GM18519 (cell line): ENCODE measurements at regions not wholly inside any gene's neighbourhood (a gene's known extent, or its start where the extent isn't known, plus 50 kb on each side); places are given as distances from the start of the nearest gene placed in this dataset.
"Not testable (repeated sequence)": the region's sequence is repeated elsewhere in the genome, so short reads cannot be mapped to it uniquely, and the experiment has no call there.

Source experiments
- ATAC-seq: cut with Tn5 transposase; IDR thresholded peaks from one replicate; pipeline ENCODE4 v1.9.1; 2021; ENCODE audit warnings: mild to moderate bottlenecking, moderate library complexity; ENCODE audit not compliant: unreplicated experiment, low FRiP score

DNA sequence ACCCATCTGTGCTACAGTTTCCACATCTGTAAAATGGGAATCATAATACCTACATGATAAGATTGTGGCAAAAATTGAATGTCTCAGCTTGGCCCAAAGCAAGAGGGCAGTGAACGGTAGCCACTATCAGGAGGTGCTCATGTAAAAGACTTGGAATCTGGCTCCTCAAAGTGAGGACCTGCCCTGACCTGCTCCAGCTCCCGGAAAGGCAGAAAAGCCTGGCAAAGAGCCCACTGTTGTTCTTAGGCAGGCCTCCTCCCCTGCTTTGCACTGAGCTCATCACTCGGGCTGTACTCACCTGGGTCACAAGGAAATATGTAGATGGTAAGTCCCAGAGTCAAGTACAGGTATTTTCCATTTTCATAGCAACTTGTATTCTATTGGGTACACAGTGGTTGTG, 250.7 kb upstream of the TBL1XR1 start:
- no peak for ATAC-seq

DNA sequence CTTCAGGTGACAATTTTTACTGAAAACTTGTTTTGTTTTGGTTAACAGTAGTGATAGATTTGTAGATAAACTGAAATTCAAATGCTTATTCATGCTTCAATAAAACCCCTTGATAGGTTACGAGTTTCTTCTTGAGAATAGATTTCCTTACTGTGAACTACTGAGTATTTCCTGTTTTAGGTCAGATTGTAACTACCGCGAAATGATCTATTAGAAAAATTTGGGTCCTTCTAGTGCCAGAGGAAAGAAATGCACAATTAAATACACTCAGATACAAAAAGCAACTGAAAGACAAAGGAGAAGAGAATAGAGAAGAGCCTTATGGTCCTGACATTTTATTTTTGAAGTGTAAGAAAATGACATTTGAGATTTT, 251.7 kb upstream of the TBL1XR1 start:
- peak; percentile 24 for ATAC-seq

DNA sequence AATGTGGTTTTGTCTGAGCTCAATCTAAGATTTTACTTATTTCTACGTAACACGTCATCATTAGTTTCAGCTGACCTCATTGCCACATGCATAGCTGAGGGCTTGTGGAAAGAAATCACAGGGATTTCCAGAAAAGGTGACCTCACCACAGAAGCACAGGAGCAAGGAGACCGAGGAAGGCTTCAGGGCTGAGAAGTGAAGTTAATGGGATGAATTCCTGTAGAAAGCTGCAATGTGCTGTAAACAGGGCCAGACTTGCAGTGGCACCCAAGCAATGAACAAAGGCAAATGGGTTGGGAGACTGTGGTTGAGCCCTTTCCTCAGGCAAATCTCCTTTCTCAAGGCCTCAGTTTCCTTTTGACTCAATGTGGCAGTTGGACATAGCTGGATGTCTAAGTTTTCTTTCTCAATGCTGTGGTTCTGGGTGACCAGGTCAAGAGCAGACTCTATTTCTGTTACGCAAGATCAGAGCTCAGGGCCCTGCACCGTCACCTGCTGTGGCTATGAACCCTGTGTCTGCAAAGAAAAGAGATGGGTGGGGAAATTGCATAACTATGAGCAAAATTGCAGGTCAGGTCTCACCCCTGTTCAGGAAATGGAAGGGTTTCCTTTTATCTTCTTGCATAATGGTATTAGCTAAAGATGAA, 252.2 kb upstream of the TBL1XR1 start:
- peak; percentile 71 for ATAC-seq

DNA sequence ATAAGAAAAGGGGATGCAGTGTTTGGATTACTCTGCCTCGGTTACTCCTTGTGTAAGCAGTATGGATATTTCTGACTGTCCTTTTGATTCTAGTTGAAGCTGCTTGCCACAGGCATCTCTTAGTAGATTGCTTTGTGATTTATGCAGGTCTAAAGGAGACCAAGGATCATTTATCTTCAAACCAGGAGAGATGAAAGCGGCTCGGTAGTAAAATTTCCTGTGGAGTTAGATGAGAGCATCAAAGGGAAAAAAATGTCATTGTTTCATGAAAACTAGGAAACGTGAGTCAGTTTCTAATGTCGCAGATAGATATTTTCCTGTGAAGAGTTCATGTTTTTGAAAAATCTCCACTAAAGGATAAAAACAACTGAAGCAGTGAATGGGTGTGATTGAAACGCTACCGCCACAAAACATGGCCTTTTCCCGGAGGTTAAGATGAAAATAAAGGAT, 254.0 kb upstream of the TBL1XR1 start:
- no peak for ATAC-seq

DNA sequence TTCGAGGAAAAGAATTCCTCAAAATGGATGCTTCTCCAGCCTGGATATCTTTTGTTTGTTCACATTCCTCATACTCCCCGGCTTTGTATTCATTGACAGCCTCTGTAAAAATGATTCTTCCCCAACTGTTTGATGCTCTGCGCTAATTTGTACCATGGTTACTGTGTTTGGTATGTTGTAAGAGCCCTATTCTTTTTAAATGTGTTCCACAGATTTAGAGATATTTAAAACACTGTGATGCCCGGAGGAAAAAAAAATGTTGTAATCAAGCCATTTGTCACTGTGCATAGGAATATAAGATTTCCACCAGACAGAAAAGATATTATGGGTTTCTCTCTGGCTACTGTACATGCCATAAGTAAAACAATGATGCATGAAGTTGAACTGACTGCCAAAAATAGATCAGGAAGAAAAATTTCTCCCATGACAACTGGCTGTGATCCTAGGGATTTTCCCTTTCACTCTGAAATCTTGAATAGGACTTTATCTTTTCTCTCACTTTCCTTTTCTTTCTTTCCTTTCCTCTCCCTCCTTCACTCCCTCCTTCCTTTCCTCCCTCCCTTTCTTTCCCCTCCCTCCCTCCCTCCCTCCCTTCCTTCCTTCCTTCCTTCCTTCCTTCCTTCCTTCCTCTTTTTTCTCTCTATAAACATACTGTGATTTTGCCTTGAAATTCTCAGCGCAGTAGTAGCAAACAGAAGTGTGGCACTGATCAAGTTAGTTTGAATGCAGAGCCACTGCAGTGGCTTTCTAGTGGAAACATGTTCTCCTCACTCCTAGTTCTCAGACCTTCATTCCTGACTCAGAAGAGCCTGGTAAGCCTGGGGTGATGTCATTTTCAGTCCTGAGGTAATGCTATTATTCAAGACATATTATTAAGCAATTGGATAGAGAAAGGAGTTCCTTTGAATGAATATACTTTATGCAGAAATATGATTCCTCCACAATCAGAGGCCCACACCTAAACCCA, 254.9 kb upstream of the TBL1XR1 start:
- no peak for ATAC-seq

DNA sequence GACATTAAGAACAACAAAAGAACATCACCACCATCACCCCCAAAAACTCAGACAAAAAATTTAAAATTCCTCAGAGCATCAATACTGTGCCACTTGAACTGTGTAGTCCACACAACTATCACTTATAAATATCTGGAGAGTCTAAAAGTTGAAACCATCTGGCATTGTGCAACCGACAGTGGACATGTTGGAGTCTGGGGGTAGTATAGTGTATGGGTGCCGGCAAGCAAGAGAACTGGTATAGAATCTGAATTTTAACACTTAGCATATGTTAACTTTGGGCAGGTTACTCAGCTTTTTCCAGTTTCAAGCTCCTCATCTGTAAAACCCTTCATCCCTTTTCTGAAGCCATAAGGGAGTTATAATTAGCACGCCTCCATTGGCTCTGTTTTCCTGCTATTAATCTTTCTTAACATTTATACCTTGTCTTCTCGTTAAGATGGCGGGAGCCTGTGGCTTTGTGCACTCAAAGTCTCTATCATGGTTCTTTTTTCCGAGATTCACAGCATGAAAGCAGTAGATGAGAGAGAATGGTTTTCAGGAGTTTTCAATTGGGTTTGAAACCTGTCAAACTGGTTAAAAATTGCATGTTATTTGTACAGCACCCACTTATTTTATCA, 255.7 kb upstream of the TBL1XR1 start:
- ATAC-seq = no peak

DNA sequence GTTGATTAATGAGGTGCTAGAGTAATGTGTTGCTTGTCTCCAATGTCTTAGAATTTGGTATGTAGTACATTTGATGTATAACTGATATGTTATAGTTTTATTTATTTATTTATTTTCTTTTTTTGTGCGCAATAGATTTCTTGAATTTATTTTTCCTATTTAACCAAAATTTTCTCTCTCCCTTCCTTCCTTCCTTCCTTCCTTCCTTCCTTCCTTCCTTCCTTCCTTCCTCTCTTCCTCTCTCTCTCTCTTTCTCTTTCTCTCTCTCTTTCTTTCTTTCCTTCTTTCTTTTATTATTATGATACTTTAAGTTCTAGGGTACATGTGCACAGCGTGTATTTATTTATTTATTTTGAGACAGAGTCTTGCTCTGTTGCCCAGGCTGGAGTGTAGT, 256.2 kb upstream of the TBL1XR1 start:
- no peak for ATAC-seq

DNA sequence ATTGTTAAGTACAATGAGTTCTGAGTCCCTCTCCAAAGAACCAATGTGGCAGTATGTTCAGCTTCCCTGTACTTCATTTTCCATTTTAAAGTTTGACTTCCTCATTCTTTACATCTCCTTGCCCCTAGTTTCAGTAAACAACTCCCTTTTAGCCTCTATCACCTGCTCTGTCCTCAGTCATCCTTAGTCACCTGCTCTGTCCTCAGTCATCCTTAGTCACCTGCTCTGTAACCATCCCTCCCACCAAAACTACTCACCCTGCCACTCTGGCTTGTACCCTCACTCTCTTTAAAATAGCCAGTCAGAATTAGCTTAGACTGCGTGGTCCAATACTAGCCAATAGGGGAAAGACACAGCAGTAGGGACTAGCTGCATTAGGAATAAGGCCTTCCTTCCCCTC, 259.9 kb upstream of the TBL1XR1 start:
- not testable (repeated sequence) for ATAC-seq

DNA sequence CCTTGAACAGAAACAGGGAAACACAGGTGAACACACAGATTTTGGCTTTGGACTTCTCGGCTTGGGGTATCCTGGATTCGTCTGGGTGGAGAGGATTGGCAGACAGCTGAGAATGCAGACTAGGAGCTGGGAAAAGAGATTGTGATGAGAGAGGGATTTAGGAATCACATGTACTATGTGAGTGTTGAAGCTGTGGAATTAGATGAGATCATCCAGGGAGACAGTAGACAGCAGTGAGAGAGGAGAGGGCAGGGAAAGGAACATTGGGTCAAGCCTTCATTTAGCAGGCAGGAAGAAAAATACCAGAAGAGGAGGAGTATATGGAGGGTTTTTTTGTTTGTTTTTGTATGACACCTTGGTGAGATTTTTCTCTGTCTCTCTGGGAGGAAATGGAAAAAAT, 262.1 kb upstream of the TBL1XR1 start:
- no peak for ATAC-seq

DNA sequence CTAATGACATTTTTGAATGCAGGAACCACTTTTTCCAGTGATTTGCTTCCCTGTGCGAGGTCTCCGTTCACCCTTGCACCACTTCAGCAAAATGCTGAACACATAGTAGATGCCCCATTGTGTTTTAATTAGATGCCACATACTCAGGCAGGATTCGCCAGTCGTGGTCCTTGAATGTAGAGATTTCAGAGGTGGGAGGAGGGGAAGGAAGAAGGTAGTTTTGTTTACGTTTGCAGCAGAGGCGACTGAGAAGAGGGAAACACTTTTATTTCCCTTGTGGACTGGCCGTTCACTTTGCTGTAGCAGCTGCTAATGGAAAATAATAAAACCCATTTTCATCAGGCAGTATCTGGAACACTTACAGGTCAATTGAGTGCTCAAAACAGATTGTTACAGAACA, 262.8 kb upstream of the TBL1XR1 start:
- ATAC-seq = no peak

DNA sequence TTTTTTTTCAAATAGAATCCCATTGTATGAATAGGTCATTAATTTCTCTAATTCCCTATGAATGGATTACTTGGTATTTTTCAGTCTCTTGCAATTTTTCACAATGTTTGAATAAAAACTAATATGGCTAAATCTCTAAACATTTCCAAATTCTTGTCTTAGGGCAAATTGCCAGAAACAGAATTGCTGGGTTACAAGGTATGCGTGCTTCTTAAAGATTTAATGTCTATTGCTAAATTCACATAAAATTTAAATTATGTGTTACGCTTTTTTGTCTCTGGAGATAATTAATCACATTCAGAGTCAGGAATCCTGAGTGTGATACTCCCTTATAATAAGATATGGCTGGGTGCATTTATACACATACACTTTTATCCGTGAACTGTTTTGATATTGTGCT, 264.5 kb upstream of the TBL1XR1 start:
- no peak for ATAC-seq

DNA sequence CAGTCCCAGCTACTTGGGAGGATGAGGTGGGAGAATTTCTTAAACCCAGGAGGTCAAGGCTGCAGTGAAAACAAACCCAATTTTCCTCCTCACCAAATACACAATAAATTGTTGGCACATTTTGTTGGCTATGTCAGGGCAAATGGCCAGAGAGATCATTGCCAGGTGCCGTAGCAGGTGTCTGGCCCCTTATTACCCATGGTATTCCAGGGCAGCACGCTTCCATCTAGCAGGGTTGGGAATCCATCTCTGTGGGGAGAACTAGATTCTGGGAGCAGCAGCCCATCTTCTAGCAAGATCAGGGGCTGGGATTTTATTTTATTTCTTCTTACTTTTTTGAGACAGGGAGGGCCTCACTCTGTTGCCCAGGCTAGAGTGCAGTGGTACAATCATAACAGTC, 266.1 kb upstream of the TBL1XR1 start:
- ATAC-seq = not testable (repeated sequence)

DNA sequence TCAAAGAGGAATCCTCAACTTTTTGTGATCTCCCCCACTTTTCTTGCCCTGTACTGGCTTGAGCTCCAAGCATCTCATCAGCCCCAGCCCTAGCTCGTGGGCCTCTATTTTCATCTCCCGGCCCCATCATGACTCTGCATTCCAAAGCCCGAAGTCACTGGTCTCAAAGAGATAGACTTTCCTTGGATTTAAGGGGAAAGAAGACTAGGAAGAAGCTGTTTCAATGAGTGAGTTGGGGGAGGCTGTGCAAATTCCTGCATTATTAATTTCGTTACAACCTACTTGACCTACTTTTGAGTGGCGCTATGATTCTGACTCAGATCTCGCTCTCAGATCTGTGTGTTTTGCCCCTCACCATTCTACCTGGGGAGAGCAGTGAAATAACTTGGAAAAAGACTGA, 266.6 kb upstream of the TBL1XR1 start:
- ATAC-seq = no peak

DNA sequence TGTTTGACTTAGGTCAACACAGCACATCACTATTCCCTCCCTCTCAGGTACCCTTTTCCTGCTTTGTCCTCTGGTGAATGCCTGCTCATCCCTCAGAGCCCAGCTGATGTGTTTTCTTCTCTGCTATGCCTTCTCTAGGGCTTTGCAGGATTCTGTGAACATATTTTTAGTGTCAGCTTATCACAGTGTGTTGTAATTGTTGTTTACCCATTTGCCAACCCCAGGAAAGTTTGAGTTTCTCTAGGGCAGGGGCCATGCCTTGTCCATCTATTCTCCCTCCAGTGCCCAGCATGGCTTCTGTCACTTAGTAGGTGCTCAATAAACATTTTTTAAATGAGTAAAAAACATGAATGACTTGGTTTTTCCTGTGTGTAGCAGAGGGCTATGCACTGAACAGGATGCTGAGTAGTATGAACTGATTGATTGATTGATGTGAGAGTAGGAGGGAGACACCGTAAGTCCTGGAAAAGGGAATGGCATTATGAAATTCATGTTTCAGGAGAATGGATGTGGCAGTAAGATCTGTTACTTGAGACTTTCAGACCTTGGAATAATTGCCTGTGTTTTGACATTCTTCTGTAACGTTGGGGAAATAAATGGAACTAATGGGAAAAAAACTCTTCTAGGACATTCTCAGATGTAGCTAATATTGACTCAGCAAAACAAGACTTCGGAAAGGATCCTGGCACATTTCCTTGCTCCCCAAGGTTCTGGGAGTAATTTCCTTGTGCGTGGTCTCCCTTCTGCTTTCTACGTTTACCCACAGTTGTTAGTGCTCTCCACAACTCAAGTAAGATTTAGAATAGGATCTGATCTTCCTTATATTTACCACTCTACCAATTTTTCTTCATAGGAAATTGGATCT, 267.3 kb upstream of the TBL1XR1 start:
- no peak for ATAC-seq

DNA sequence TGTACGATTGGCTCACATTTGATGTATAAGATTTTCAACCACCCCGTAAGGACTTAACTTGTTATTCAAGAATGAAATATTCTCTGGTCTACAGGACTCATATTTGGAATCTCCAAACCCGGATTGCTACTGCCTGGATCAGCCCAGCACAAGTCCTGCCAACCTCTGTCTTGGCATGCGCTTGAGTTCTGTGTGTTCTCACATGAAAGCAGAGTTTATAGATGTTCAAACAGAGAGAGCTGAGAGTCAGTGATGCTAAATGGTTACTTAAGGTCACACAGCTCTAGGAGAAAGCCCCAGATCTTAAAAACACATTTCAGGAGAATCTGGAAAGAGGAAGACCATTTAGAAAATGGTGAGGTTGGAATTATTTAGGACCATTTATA, 268.0 kb upstream of the TBL1XR1 start:
- ATAC-seq = no peak

DNA sequence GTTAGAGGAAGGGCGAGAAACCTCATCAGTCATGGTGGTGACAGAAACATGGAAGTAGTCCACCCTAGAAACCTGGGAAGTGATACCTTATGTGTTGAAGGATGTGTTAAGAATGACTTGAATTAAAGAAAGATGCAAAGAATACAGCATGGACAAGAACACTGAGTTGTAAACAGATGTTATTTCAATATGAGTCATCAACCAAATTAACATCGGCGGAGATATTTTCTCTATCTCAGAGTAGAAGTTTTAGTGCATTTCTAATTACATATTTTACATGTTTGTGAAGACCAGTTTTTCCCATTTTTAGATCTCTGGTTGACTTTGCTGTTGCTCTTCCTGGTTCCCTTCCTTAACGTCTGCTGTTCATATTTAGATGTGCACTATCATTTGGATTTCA, 268.8 kb upstream of the TBL1XR1 start:
- ATAC-seq = no peak

DNA sequence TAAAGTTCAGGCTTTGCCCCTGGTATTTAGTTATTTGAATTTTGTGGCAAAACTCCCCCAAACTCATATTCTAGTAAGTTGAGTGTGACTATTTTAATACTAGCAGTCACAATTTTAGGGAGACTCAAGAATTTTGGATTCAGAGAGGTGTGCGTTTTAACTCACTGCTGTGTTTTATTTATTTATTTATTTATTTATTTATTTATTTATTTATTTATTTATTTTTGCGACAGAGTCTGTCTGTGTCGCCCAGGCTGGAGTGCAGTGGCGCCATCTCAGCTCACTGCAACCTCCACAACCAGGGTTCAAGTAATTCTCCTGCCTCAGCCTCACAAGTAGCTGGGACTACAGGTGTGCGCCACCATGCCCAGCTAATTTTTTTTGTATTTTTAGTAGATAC, 269.3 kb upstream of the TBL1XR1 start:
- not testable (repeated sequence) for ATAC-seq

DNA sequence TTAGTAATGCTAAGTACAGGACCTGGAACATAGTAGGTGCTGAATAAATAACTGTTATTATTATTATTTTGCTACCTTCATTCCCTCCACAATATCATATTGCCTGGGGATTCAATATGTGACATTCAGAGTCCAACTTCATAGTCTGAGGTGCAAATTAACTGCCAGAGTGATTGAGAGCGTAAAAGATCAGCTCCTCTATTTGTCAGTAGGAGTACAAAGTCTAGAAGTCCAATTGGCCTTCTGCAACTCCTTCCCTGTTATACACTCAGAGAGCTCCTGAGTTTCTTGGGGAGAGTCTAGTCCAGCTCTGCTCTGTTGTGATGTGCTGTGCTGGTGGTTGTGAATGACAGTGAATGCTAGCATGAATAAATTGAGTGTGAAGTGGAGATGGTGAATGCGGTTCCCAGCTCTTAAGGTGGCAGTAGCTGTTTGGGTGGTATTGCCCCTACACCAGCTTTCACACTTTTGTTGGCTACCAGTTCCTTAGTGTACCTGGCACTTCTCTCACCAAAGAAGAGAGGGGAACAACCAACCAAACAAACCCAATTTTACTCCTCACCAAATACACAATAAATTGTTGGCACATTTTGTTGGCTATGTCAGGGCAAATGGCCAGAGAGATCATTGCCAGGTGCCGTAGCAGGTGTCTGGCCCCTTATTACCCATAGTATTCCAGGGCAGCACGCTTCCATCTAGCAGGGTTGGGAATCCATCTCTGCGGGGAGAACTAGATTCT, 270.1 kb upstream of the TBL1XR1 start:
- no peak for ATAC-seq

DNA sequence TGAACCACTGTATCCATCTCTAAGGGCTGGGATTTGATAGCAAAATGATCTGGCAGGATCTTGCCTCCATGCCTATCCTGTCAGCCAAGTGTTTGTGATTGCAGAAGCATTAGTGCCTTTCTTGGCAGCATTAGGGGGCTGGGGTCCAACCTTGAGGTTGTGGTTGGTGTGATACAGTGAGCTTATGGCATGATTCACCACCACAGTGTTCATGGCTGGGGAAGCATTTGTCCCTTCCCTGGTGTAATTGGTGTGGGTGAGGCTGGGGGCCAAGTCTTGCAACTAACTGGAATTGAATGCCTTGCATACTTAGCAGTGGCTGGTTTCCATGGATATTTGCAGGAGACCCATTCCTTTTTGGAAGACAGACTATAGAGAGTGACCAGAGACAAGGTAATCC, 271.0 kb upstream of the TBL1XR1 start:
- no peak for ATAC-seq

DNA sequence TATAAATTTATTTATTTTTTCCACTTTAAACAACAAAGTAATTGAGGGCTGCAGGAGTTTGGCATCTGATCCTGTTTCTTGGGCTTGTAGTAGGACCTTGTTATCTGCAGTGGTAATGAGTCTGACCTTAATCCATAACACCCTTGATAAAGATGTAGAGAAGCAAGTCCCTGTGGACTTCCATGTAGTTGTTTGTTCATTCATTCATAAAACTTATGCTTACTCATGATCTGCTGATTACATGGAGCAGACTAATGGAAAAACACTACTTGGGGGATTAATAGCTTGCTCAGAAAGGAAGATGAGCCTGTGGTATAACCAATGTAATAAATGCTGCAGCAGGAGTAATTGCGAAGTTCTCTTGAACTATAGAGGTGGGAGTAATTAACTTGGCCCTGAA, 271.5 kb upstream of the TBL1XR1 start:
- no peak for ATAC-seq
